ENCODE measurements at regions not wholly inside any gene's neighbourhood (a gene's known extent, or its start where the extent isn't known, plus 50 kb on each side); places are given as distances from the start of the nearest gene placed in this dataset.

DNA sequence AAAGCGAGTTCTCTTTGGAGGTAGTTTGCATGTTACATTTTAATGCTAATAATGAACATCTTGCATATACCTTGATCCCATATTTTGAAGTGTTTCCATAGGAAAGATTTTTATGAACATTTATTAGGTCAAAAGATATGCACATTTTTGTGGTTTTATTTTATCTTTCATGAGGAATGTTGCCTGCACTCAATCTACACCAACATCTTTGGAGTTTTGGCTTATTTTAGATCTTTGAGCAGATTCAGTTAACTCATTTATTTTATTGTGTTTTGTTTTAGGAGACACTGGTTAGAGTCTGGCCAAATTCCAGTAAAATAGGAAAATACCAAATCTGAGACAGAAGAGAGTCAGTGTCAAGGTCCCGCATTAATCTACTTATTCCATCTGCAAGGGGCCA lies 540.9 kb downstream of the RNF144A start:
- CTCF ChIA-PET: no interaction called here
- TF ChIP-seq, protein P1, sequence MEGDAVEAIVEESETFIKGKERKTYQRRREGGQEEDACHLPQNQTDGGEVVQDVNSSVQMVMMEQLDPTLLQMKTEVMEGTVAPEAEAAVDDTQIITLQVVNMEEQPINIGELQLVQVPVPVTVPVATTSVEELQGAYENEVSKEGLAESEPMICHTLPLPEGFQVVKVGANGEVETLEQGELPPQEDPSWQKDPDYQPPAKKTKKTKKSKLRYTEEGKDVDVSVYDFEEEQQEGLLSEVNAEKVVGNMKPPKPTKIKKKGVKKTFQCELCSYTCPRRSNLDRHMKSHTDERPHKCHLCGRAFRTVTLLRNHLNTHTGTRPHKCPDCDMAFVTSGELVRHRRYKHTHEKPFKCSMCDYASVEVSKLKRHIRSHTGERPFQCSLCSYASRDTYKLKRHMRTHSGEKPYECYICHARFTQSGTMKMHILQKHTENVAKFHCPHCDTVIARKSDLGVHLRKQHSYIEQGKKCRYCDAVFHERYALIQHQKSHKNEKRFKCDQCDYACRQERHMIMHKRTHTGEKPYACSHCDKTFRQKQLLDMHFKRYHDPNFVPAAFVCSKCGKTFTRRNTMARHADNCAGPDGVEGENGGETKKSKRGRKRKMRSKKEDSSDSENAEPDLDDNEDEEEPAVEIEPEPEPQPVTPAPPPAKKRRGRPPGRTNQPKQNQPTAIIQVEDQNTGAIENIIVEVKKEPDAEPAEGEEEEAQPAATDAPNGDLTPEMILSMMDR (IDR thresholded peaks at IDR 0.05; ENCODE audit: insufficient read depth, low read length, missing control alignments): no peak
- H3K4me3 ChIP-seq (ENCODE audit: low read depth, low read length): no peak overlapping the region
- POLR2A ChIA-PET: no interaction called here
- no peak for DNase-seq (ENCODE audit: low read depth, low spot score)

GRCh38 chr2:7467782-7468447 lies 550.7 kb downstream of the RNF144A start:
- TF ChIP-seq, protein P1 (IDR thresholded peaks at IDR 0.05; ENCODE audit: insufficient read depth, low read length, missing control alignments): no peak
- no peak overlapping the region for H3K4me3 ChIP-seq (ENCODE audit: low read depth, low read length)
- ChIA-PET CTCF (no interaction called here), POLR2A (no interaction called here)
- DNase-seq (ENCODE audit: low read depth, low spot score): no peak

DNA sequence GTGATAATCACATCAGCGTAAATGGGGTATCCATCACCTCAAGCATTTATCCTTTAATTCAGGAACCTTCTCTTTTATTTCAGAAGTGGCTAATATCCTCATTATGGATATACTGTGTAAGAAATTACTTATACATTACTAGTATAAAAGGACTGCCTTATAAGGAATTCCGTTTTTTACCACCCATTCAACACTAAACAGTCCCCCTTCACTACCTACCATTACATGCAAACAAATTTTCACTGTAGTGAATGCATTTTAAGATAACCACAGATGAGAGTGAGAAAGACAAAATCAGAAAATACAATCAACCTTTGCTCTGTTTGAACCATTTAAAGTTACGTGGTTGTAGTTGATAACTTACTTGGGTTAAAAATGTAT lies 551.2 kb downstream of the RNF144A start:
- CTCF ChIA-PET: no interaction called here
- DNase-seq (ENCODE audit: low read depth, low spot score): no peak
- POLR2A ChIA-PET: no interaction called here

GRCh38 chr2:7468955-7469354 lies 551.7 kb downstream of the RNF144A start:
- DNase-seq (ENCODE audit: low read depth, low spot score): no peak
- TF ChIP-seq, protein P1 (IDR thresholded peaks at IDR 0.05; ENCODE audit: insufficient read depth, low read length, missing control alignments): no peak
- ChIA-PET CTCF (no interaction called here), POLR2A (no interaction called here)
- H3K4me3 ChIP-seq (ENCODE audit: low read depth, low read length): no peak overlapping the region

More for the DNA sequence above, 551.2 kb downstream of the RNF144A start:
- no peak overlapping the region for H3K4me3 ChIP-seq (ENCODE audit: low read depth, low read length)
- TF ChIP-seq, protein P1 (IDR thresholded peaks at IDR 0.05; ENCODE audit: insufficient read depth, low read length, missing control alignments): no peak

DNA sequence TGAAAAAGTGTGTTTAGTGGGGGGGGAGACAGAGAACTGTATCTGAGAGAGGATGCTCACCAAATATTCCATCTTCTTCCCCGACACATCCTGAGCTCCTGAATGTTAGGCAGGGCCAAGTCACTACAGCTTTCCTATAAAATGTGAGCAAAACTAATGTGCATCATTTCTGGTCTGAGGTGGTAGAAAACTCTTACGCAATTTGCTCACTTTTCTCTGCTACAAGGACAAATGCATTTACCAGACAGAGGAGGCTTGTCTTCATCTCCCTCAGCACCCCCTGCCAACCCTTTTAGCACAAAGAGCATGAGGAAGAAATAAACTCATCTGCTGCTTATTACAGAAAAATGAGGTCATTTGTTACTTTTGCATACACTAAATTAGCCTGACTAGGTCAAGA lies 554.0 kb downstream of the RNF144A start:
- POLR2A ChIA-PET: no interaction called here
- DNase-seq (ENCODE audit: low read depth, low spot score): no peak
- TF ChIP-seq, protein P1 (IDR thresholded peaks at IDR 0.05; ENCODE audit: insufficient read depth, low read length, missing control alignments): no peak
- no peak overlapping the region for H3K4me3 ChIP-seq (ENCODE audit: low read depth, low read length)
- CTCF ChIA-PET: no interaction called here

GRCh38 chr2:7472465-7472864 lies 555.3 kb downstream of the RNF144A start:
- no peak overlapping the region for H3K4me3 ChIP-seq (ENCODE audit: low read depth, low read length)
- TF ChIP-seq, protein P1 (IDR thresholded peaks at IDR 0.05; ENCODE audit: insufficient read depth, low read length, missing control alignments): no peak
- ChIA-PET CTCF (interaction anchor here (0.6 kb wide), 1 partner anchor 10 kb away, joined by 3 read pairs; no protein-coding TSS in a partner anchor), POLR2A (no interaction called here)
- no peak for DNase-seq (ENCODE audit: low read depth, low spot score)
